HG02623 (cell line): ENCODE measurements at regions not wholly inside any gene's neighbourhood (a gene's known extent, or its start where the extent isn't known, plus 50 kb on each side); places are given as distances from the start of the nearest gene placed in this dataset.

Experiments used
- ATAC-seq: cut with Tn5 transposase; IDR thresholded peaks from one replicate; pipeline ENCODE4 v1.9.1; 2021; ENCODE audit warnings: moderate library complexity; ENCODE audit not compliant: unreplicated experiment

- ATAC-seq, result no peak
Measured at GRCh38 chr4:143055997-143056396, 128.7 kb upstream of the USP38 start.

GRCh38 chr4:143071351-143071750 lies 113.4 kb upstream of the USP38 start:
- no peak for ATAC-seq

- no peak for ATAC-seq
Measured at GRCh38 chr4:143076723-143077122, 108.0 kb upstream of the USP38 start.

GRCh38 chr4:143082701-143083100 lies 102.0 kb upstream of the USP38 start:
- no peak for ATAC-seq

- no peak for ATAC-seq
Measured at GRCh38 chr4:143083756-143084472, 100.8 kb upstream of the USP38 start.

- ATAC-seq, result no peak
Measured at GRCh38 chr4:143084566-143084965, 100.2 kb upstream of the USP38 start.

- ATAC-seq, result no peak
Measured at GRCh38 chr4:143085224-143085623, 99.5 kb upstream of the USP38 start.

- no peak for ATAC-seq
Measured at GRCh38 chr4:143085659-143086058, 99.1 kb upstream of the USP38 start.

GRCh38 chr4:143089291-143089690 lies 95.4 kb upstream of the USP38 start:
- ATAC-seq, result no peak

- ATAC-seq, result no peak
Measured at GRCh38 chr4:143089847-143090246, 94.9 kb upstream of the USP38 start.

GRCh38 chr4:143091862-143092261 lies 92.9 kb upstream of the USP38 start:
- no peak for ATAC-seq

GRCh38 chr4:143095447-143095846 lies 89.3 kb upstream of the USP38 start:
- no peak for ATAC-seq

GRCh38 chr4:143097751-143098150 lies 87.0 kb upstream of the USP38 start:
- ATAC-seq, result no peak

- ATAC-seq, result no peak
Measured at GRCh38 chr4:143099693-143100092, 85.0 kb upstream of the USP38 start.

- no peak for ATAC-seq
Measured at GRCh38 chr4:143109376-143109775, 75.3 kb upstream of the USP38 start.

GRCh38 chr4:143118663-143119062 lies 66.1 kb upstream of the USP38 start:
- no peak for ATAC-seq

- ATAC-seq, result no peak
Measured at GRCh38 chr4:143127621-143128020, 57.1 kb upstream of the USP38 start.

GRCh38 chr4:143133977-143134376 lies 50.7 kb upstream of the USP38 start:
- ATAC-seq, result no peak
